Right atrium auricular region (tissue), 2 donors: ENCODE measurements at regions not wholly inside any gene's neighbourhood (a gene's known extent, or its start where the extent isn't known, plus 50 kb on each side); places are given as distances from the start of the nearest gene placed in this dataset.

Source experiments
- DNase-seq: peaks from one replicate; pipeline ENCODE4 v3.0.0-alpha.2; 2019; ENCODE audit warnings: low spot score
- H3K27ac ChIP-seq, 2 donors: fragments of 200-600 bp; sonication (generic); 1 replicate in 1 of 2; 2 replicates in 1 of 2; pipeline ENCODE4 v1.5.1; 2016 to 2019
- H3K27me3 ChIP-seq, 2 donors: fragments of 200-600 bp; sonication (generic); one replicate each; pipeline versions ENCODE4 v1.5.1 to v1.6.0; 2017 to 2019
- H3K36me3 ChIP-seq: fragments of 200-600 bp; sonication (generic); one replicate; pipeline ENCODE4 v1.5.1; 2016
- H3K4me1 ChIP-seq, 2 donors: fragments of 200-600 bp; sonication (generic); one replicate each; pipeline versions ENCODE4 v1.5.1 to v1.6.0; 2017 to 2019
- H3K4me3 ChIP-seq, 2 donors: fragments of 200-600 bp; sonication (generic); 1 replicate in 1 of 2; 2 replicates in 1 of 2; pipeline ENCODE4 v1.5.1; 2017 to 2019; ENCODE audit warnings: mild to moderate bottlenecking in 1 of 2, moderate library complexity in 1 of 2
- H3K9me3 ChIP-seq, 2 donors: fragments of 200-600 bp; sonication (generic); one replicate each; pipeline ENCODE4 v1.5.1; 2019
- CTCF ChIP-seq, 2 donors: fragments of 200-600 bp; sonication (generic); IDR thresholded peaks; one replicate each; pipeline ENCODE4 v1.5.1; 2019; ENCODE audit warnings: antibody characterized with exemption in 2 of 2

GRCh38 chr1:34316773-34317172 is 140.1 kb downstream of the C1orf94 start:
- no peak overlapping the region for H3K27ac ChIP-seq
- H3K27me3 ChIP-seq: no peaks in the 10 kb centered on the region
- no peak for TF ChIP-seq CTCF (IDR thresholded peaks at IDR 0.05)
- H3K9me3 ChIP-seq: peaks cover 0 to 15% of the 10 kb centered on the region in 2 donors
- H3K4me3 ChIP-seq: no peak overlapping the region
- no peaks in the 10 kb centered on the region for H3K4me1 ChIP-seq
- H3K36me3 ChIP-seq: no peaks in the 10 kb centered on the region
- DNase-seq: no peak

GRCh38 chr1:34319218-34319617 is 142.5 kb downstream of the C1orf94 start:
- DNase-seq: no peak
- no peak overlapping the region for H3K4me3 ChIP-seq
- H3K27me3 ChIP-seq: no peaks in the 10 kb centered on the region
- H3K4me1 ChIP-seq: no peaks in the 10 kb centered on the region
- no peak for TF ChIP-seq CTCF (IDR thresholded peaks at IDR 0.05)
- no peak overlapping the region for H3K27ac ChIP-seq
- peaks cover 0 to 15% of the 10 kb centered on the region in 2 donors for H3K9me3 ChIP-seq
- no peaks in the 10 kb centered on the region for H3K36me3 ChIP-seq

- Histone ChIP-seq H3K27ac (no peak overlapping the region), H3K4me3 (no peak overlapping the region), H3K9me3 (peaks cover 0 to 15% of the 10 kb centered on the region in 2 donors), H3K27me3 (no peaks in the 10 kb centered on the region), H3K36me3 (no peaks in the 10 kb centered on the region), H3K4me1 (no peaks in the 10 kb centered on the region)
- DNase-seq: no peak
- no peak for TF ChIP-seq CTCF (IDR thresholded peaks at IDR 0.05)
Measured at GRCh38 chr1:34320053-34320669, 143.5 kb downstream of the C1orf94 start.

GRCh38 chr1:34322969-34323368 is 146.3 kb downstream of the C1orf94 start:
- Histone ChIP-seq H3K4me3 (no peak overlapping the region), H3K9me3 (no peaks in the 10 kb centered on the region), H3K4me1 (no peaks in the 10 kb centered on the region), H3K36me3 (no peaks in the 10 kb centered on the region), H3K27me3 (no peaks in the 10 kb centered on the region), H3K27ac (no peak overlapping the region)
- TF ChIP-seq CTCF (IDR thresholded peaks at IDR 0.05): no peak
- DNase-seq: no peak

GRCh38 chr1:34324879-34325440 is 148.3 kb downstream of the C1orf94 start:
- Histone ChIP-seq H3K27ac (no peak overlapping the region), H3K36me3 (no peaks in the 10 kb centered on the region), H3K9me3 (no peaks in the 10 kb centered on the region), H3K27me3 (no peaks in the 10 kb centered on the region), H3K4me1 (no peaks in the 10 kb centered on the region), H3K4me3 (no peak overlapping the region)
- TF ChIP-seq CTCF (IDR thresholded peaks at IDR 0.05): no peak
- no peak for DNase-seq
